ENCODE measurements at regions not wholly inside any gene's neighbourhood (a gene's known extent, or its start where the extent isn't known, plus 50 kb on each side); places are given as distances from the start of the nearest gene placed in this dataset.

DNA sequence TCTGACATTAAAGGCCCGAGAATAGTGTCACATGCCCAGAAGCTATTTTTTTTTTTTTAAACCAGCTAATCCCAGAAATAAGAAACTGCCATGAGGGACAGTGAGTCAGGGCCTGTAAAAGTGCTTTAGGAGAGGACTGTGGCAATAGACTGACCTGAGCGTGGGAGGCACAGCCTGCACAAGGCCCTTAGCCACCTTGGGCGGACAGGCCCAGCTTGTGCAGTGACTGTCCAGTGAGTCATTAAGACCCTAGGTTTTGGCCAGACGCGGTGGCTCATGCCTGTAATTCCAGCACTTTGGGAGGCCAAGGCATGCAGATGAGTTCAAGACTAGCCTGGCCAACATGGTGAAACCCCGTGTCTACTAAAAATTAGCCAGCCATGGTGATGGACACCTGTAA is 343.0 kb upstream of the ZFHX3 start:
- no peaks in the 10 kb centered on the region for H3K4me1 ChIP-seq (ENCODE audit: control insufficient read depth, extremely low read depth, insufficient read depth, low read length)
- H3K9me3 ChIP-seq (ENCODE audit: control insufficient read depth, insufficient read depth, low read depth, low read length) = no peaks in the 10 kb centered on the region
- H3K27ac ChIP-seq (ENCODE audit: insufficient read depth, low read length) = no peak overlapping the region
- no peaks in the 10 kb centered on the region for H3K79me2 ChIP-seq (ENCODE audit: control insufficient read depth, insufficient read depth, low read length)
- no peak overlapping the region for H3K4me2 ChIP-seq (ENCODE audit: extremely low read depth, insufficient read depth, low read length)
- peak in 1 of 2 donors; percentile 80 for DNase-seq (ENCODE audit: low read depth in 2 of 2)
- no peak overlapping the region for H2AFZ ChIP-seq (ENCODE audit: low read length)
- TF ChIP-seq EZH2 (IDR thresholded peaks at IDR 0.05; ENCODE audit: low read length, missing control alignments) = no peak
- TF ChIP-seq, protein P1, sequence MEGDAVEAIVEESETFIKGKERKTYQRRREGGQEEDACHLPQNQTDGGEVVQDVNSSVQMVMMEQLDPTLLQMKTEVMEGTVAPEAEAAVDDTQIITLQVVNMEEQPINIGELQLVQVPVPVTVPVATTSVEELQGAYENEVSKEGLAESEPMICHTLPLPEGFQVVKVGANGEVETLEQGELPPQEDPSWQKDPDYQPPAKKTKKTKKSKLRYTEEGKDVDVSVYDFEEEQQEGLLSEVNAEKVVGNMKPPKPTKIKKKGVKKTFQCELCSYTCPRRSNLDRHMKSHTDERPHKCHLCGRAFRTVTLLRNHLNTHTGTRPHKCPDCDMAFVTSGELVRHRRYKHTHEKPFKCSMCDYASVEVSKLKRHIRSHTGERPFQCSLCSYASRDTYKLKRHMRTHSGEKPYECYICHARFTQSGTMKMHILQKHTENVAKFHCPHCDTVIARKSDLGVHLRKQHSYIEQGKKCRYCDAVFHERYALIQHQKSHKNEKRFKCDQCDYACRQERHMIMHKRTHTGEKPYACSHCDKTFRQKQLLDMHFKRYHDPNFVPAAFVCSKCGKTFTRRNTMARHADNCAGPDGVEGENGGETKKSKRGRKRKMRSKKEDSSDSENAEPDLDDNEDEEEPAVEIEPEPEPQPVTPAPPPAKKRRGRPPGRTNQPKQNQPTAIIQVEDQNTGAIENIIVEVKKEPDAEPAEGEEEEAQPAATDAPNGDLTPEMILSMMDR (conservative IDR thresholded peaks at IDR 0.05 in 1 of 2, IDR thresholded peaks at IDR 0.05 in 1 of 2; ENCODE audit: low read depth in 1 of 2, low read length in 2 of 2) = no peak
- H3K27me3 ChIP-seq (ENCODE audit: control insufficient read depth, insufficient read depth, low read length) = no peaks in the 10 kb centered on the region
- no peaks in the 10 kb centered on the region for H3K36me3 ChIP-seq (ENCODE audit: control insufficient read depth, insufficient read depth, low read length)
- no peak overlapping the region for H3K4me3 ChIP-seq (replicated peaks in 1 of 4; ENCODE audit: control extremely low read depth in 1 of 4, insufficient read depth in 1 of 4, low read depth in 3 of 4, low read length in 4 of 4)
- H3K9ac ChIP-seq (ENCODE audit: insufficient read depth, low read length) = no peak overlapping the region
- no peaks in the 10 kb centered on the region for H4K20me1 ChIP-seq (ENCODE audit: control insufficient read depth, extremely low read depth, insufficient read depth, low read length)

DNA sequence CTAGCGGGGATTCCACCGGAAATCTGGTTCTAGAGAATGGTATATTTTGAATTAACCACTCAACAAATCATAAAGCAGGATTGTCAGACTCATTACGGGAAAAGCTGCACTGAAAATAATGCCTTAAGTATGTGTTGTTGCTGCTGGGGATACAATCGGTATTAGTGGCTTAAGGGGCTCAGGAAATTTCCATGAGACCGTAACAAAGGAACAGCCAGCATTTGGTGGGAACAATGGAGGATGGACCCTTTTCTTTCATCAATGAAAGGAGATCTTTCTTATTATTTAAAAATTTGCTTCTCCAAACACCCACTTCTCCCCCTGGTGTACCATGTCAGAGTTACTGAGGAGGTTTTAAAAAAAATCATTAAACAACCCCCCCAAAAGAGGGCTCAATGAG is 342.6 kb upstream of the ZFHX3 start:
- no peaks in the 10 kb centered on the region for H4K20me1 ChIP-seq (ENCODE audit: control insufficient read depth, extremely low read depth, insufficient read depth, low read length)
- no peak for DNase-seq (ENCODE audit: low read depth in 2 of 2)
- no peak overlapping the region for H2AFZ ChIP-seq (ENCODE audit: low read length)
- H3K79me2 ChIP-seq (ENCODE audit: control insufficient read depth, insufficient read depth, low read length) = no peaks in the 10 kb centered on the region
- no peaks in the 10 kb centered on the region for H3K36me3 ChIP-seq (ENCODE audit: control insufficient read depth, insufficient read depth, low read length)
- TF ChIP-seq, protein P1 (conservative IDR thresholded peaks at IDR 0.05 in 1 of 2, IDR thresholded peaks at IDR 0.05 in 1 of 2; ENCODE audit: low read depth in 1 of 2, low read length in 2 of 2) = no peak
- TF ChIP-seq EZH2 (IDR thresholded peaks at IDR 0.05; ENCODE audit: low read length, missing control alignments) = no peak
- no peak overlapping the region for H3K27ac ChIP-seq (ENCODE audit: insufficient read depth, low read length)
- H3K9ac ChIP-seq (ENCODE audit: insufficient read depth, low read length) = no peak overlapping the region
- H3K4me2 ChIP-seq (ENCODE audit: extremely low read depth, insufficient read depth, low read length) = no peak overlapping the region
- H3K9me3 ChIP-seq (ENCODE audit: control insufficient read depth, insufficient read depth, low read depth, low read length) = no peaks in the 10 kb centered on the region
- no peaks in the 10 kb centered on the region for H3K4me1 ChIP-seq (ENCODE audit: control insufficient read depth, extremely low read depth, insufficient read depth, low read length)
- no peak overlapping the region for H3K4me3 ChIP-seq (replicated peaks in 1 of 4; ENCODE audit: control extremely low read depth in 1 of 4, insufficient read depth in 1 of 4, low read depth in 3 of 4, low read length in 4 of 4)
- no peaks in the 10 kb centered on the region for H3K27me3 ChIP-seq (ENCODE audit: control insufficient read depth, insufficient read depth, low read length)

DNA sequence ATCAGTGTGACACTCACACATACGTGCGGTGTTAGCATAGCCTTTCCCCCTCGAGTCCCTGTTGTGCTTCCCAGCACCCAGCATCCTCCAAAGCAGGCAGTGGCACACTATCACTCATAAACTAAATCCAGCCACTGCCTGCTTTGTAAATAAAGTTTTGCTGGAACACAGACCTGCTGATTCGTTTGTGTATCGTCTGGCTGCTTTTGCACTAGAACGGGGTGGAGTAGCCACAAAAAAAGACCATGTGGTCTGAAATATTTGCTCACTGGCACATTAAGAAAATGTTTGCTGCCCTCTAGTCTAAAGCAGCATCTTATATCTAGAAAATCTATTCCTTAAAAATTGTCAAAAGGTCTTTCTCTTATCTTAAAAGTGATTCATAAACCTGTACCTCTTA is 341.2 kb upstream of the ZFHX3 start:
- Histone ChIP-seq H3K4me2 (ENCODE audit: extremely low read depth, insufficient read depth, low read length) (no peak overlapping the region), H3K4me3 (replicated peaks in 1 of 4; ENCODE audit: control extremely low read depth in 1 of 4, insufficient read depth in 1 of 4, low read depth in 3 of 4, low read length in 4 of 4) (no peak overlapping the region), H3K27ac (ENCODE audit: insufficient read depth, low read length) (no peak overlapping the region), H3K27me3 (ENCODE audit: control insufficient read depth, insufficient read depth, low read length) (no peaks in the 10 kb centered on the region), H2AFZ (ENCODE audit: low read length) (peak overlapping the region; percentile 30), H4K20me1 (ENCODE audit: control insufficient read depth, extremely low read depth, insufficient read depth, low read length) (no peaks in the 10 kb centered on the region), H3K4me1 (ENCODE audit: control insufficient read depth, extremely low read depth, insufficient read depth, low read length) (no peaks in the 10 kb centered on the region), H3K36me3 (ENCODE audit: control insufficient read depth, insufficient read depth, low read length) (no peaks in the 10 kb centered on the region), H3K9ac (ENCODE audit: insufficient read depth, low read length) (no peak overlapping the region), H3K9me3 (ENCODE audit: control insufficient read depth, insufficient read depth, low read depth, low read length) (no peaks in the 10 kb centered on the region), H3K79me2 (ENCODE audit: control insufficient read depth, insufficient read depth, low read length) (no peaks in the 10 kb centered on the region)
- DNase-seq (ENCODE audit: low read depth in 2 of 2) = peak in 1 of 2 donors; percentile 69
- TF ChIP-seq, protein P1 (conservative IDR thresholded peaks at IDR 0.05 in 1 of 2, IDR thresholded peaks at IDR 0.05 in 1 of 2; ENCODE audit: low read depth in 1 of 2, low read length in 2 of 2) = no peak
- TF ChIP-seq EZH2 (IDR thresholded peaks at IDR 0.05; ENCODE audit: low read length, missing control alignments) = no peak

All from fibroblast of lung (primary cell).